Omental fat pad (tissue), 3 donors: ENCODE measurements at regions not wholly inside any gene's neighbourhood (a gene's known extent, or its start where the extent isn't known, plus 50 kb on each side); places are given as distances from the start of the nearest gene placed in this dataset.
"Not testable (repeated sequence)": the region's sequence is repeated elsewhere in the genome, so short reads cannot be mapped to it uniquely, and the experiment has no call there.

Experiments used
- ATAC-seq: fragments of 150-250 bp; one replicate; pipeline ENCODE4 v1.9.1; 2016; ENCODE audit warnings: mild to moderate bottlenecking, moderate library complexity; ENCODE audit not compliant: low FRiP score
- DNase-seq: peaks from one replicate; pipeline ENCODE4 v3.0.0-alpha.2; 2019; ENCODE audit warnings: low spot score
- CTCF ChIP-seq, 3 donors: fragments of 450-650 bp; IDR thresholded peaks; one replicate each; pipeline ENCODE4 v1.5.1; 2016 to 2017; ENCODE audit warnings: antibody characterized with exemption in 3 of 3, mild to moderate bottlenecking in 3 of 3, moderate library complexity in 2 of 3

- DNase-seq, ATAC-seq: not testable (repeated sequence)
Observed at GRCh38 chr4:189630913-189631567, 309.6 kb upstream of the FRG1 start.

DNA sequence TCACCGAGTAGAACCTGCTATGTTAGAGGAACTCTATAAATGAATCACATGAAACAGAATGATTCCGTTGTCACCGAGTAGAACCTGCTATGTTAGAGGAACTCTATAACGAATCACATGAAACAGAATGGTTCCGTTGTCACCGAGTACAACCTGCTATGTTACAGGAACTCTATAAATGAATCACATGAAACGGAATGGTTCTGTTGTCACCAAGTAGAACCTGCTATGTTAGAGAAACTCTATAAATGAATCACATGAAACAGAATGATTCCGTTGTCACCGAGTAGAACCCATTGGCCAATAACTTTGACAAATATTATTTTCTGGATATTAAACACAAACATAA is 309.1 kb upstream of the FRG1 start:
- ATAC-seq, DNase-seq: not testable (repeated sequence)

DNA sequence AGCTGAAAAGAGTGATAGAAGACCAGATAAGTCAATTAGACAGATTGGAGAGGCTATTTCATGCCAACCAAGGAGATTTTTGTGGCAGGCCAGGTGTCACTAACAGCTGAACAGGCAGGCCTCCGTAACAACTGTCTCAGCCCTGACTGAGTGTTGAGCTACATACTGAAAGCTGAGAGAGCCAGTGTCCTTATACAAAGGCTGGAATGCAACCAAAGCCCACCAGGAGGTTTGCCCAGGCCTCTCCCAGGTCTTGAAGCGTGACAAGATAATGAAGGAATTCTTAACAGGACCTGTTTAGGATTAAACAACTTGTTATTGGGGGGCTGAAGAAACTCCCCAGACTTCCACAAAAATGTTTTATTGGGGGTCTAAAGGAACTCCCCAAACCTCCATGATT is 290.2 kb upstream of the FRG1 start:
- ATAC-seq, DNase-seq: not testable (repeated sequence)

DNA sequence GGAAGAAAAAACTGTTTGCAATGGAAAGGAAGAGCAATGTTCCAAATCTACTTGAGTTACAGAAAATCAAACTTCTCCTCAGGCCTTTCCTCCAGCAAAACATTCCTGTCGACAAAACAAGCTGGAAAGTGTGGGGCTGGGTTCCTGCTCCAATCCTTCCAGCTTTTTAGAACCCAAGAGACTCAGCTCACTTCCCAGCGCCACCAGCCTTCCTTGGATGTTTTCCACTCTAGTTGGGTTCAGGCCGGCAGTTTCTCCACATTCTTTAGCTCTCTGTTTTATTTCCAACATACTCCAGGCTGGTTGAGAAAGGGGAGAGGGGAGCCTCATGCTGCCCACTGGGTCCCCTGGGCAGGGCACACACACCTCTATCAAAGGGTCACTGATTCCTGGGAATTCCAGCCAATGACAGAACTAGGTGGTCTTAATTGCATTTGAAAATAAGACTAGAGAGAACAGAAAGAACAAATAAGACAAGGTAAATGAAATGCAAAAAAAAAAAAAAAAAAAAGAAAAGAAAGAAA is 287.5 kb upstream of the FRG1 start:
- not testable (repeated sequence) for ATAC-seq, DNase-seq

- DNase-seq, ATAC-seq: not testable (repeated sequence)
Observed at GRCh38 chr4:189653983-189654382, 286.7 kb upstream of the FRG1 start.

DNA sequence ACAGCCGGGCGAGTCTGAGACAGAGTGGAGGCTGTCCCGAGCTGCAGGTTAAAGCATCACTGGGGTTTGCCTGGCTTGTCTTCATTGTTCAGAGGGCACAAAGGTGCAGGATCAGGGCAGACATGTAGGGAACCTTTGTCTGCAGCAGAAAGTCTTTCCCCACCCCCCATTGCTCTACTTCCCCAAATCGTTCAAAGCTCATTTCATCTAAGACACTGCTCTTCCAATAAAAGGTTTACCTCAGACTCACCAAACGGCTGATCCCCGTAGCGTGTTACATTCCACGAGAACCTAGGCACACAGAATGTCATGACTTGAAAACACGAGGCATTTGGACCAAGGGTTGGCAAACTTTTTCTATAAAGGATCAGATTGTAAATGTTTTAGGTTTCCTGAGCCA is 286.3 kb upstream of the FRG1 start:
- ATAC-seq, DNase-seq: not testable (repeated sequence)

- not testable (repeated sequence) for DNase-seq, ATAC-seq
Observed at GRCh38 chr4:189655817-189656216, 284.9 kb upstream of the FRG1 start.

GRCh38 chr4:189656641-189657040 is 284.0 kb upstream of the FRG1 start:
- ATAC-seq (no peak), DNase-seq (no peak)
- TF ChIP-seq CTCF (IDR thresholded peaks at IDR 0.05), result no peak

DNA sequence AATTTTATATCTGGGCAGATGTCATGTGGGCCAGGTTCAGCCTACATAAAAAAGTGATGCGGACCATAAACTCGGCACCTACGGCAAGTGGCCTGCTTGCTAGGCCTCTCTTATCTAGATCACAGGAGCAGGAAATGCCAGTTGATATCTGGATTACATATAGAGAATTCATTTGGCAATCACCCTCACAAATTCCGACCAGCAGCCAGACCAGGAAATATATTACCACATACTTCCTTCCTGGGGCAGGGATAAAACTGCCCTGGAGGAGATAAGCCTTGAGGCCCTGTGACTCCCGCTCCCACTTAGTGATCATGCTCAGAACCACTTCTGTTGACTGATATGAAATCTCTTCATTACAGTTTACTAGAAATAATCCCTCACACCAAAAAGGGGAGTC is 282.4 kb upstream of the FRG1 start:
- not testable (repeated sequence) for ATAC-seq, DNase-seq

GRCh38 chr4:189658831-189659230 is 281.8 kb upstream of the FRG1 start:
- not testable (repeated sequence) for ATAC-seq, DNase-seq

DNA sequence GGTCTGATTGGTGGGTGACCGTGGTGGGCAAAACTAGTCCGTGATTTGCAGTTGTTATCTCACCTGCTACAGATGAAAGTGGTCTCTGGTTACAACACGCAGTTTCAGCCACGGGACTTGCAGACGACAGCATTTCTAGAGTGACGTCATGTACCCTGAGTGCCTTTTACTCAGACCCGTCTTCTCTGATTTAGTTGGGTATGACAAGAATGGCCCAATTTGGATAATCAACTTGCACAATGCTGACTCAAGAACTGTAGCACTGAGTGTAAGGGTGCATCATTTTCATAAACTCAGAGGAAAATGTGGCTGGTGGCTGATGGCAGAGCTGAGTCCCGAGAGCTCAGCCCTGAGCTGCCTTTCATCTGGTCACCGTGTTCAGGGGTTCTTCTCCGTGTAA is 281.4 kb upstream of the FRG1 start:
- ATAC-seq (no peak), DNase-seq (no peak)
- no peak for TF ChIP-seq CTCF (IDR thresholded peaks at IDR 0.05)

DNA sequence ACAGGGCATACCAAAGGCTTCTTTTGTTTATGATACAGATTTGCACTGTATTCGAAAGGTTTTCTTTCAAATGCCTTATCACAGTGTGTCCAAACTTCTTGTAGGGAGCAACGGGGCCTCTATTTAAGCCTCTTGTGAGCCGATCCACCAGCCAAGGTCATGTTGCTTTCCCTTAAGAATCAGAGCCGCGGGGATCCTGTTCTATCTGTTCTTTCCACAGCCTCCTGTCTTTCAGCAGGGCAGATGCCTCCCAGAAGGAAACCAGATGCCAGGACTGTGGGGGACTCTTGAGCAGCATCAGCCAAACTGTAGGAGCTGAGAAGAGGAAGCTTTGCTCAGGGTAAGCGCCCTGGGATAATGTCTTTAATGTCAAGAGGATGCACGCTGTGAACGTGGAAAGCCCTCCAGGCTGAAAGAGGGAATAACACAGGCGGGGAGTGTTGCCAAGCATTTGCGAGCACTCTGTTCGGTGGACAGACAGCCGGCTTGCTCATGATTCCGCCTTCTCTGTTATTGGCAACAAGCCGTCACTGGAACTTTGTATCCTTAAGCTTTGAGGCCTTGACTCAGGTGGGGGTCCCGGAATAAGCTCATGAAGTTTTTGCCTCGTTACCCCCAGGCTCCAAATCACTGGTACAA is 279.8 kb upstream of the FRG1 start:
- ATAC-seq, result no peak

More for the DNA sequence above, 279.8 kb upstream of the FRG1 start:
- TF ChIP-seq CTCF (IDR thresholded peaks at IDR 0.05), result no peak
- DNase-seq, result no peak
